SK-N-MC (cell line): ENCODE measurements at regions not wholly inside any gene's neighbourhood (a gene's known extent, or its start where the extent isn't known, plus 50 kb on each side); places are given as distances from the start of the nearest gene placed in this dataset.

Experiments
- DNase-seq: peaks from one replicate; pipeline ENCODE4 v3.0.0-alpha.2; 2011; ENCODE audit warnings: low read depth, low spot score
- H3K27ac ChIP-seq: fragments of 200-600 bp; sonication (generic); 2 replicates; pipeline ENCODE4 v1.5.1; 2016; ENCODE audit warnings: mixed run types
- H3K36me3 ChIP-seq: fragments of 200-600 bp; sonication (generic); 2 replicates; pipeline ENCODE4 v1.6.1; 2017; ENCODE audit warnings: antibody characterized with exemption, low read length, mixed read lengths; ENCODE audit not compliant: insufficient read depth
- H3K4me3 ChIP-seq: fragments of 200-600 bp; sonication (generic); 2 replicates; pipeline ENCODE4 v1.5.1; 2016
- H3K9ac ChIP-seq: fragments of 200-600 bp; sonication (generic); 2 replicates; pipeline ENCODE4 v1.8.0; 2017; ENCODE audit warnings: mixed run types, mixed read lengths; ENCODE audit not compliant: insufficient read length
- H3K9me3 ChIP-seq: fragments of 200-600 bp; sonication (generic); 2 replicates; pipeline ENCODE4 v1.6.1; 2017; ENCODE audit warnings: low read depth, mild to moderate bottlenecking, antibody characterized with exemption, low read length, moderate library complexity, mixed read lengths
- EZH2 ChIP-seq: fragments of 200-600 bp; sonication (generic); IDR thresholded peaks from one replicate; pipeline ENCODE4 v1.6.1; 2017; ENCODE audit warnings: antibody characterized with exemption
- FOXP2 ChIP-seq: optimal IDR thresholded peaks from 2 replicates; pipeline ENCODE3; 2011; ENCODE audit warnings: mild to moderate bottlenecking, moderate library complexity; ENCODE audit not compliant: insufficient read depth; ENCODE audit errors: extremely low read length, control extremely low read depth
- POLR2AphosphoS5 ChIP-seq: IDR thresholded peaks from 2 replicates; pipeline ENCODE4 v1.6.1; 2012; ENCODE audit warnings: mild to moderate bottlenecking, low read depth, low read length, borderline replicate concordance

DNA sequence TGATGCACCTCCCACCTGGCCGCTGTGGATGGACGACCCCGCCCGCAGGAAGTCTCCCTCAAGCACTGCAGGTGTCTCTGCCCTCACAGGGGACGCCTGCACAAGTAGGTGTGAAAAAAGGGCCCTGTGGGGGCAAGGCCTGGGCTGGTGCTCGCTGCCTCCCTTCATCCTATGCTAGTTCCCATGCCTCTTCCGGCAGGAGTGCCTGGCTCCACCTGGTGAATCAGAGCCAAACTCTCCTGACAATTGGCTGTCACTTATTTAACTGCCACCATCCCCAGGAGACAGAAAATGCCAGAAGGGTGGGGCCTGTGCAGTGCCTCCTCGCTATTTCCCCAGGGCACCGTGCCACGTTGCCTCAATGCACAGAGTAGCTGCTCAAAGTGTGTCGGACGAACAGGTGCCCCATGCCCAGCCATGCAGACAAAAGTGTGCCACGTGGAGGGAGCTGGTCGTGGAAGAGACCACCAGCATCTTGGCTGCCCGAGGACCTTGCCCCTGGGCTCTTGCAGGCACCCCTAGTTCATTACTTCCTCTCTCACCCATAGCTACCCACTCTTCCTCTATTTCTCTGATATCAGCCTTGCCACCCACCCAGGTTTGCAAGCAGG lies 170.7 kb downstream of the SEC14L1 start:
- no peak overlapping the region for H3K4me3 ChIP-seq
- no peaks in the 10 kb centered on the region for H3K36me3 ChIP-seq
- TF ChIP-seq FOXP2 (no peak), EZH2 (no peak), POLR2AphosphoS5 (no peak)
- H3K9me3 ChIP-seq = no peaks in the 10 kb centered on the region
- H3K9ac ChIP-seq = no peak overlapping the region
- no peak overlapping the region for H3K27ac ChIP-seq
- no peak for DNase-seq

- H3K4me3 ChIP-seq = no peak overlapping the region
- H3K9ac ChIP-seq = no peak overlapping the region
- TF ChIP-seq EZH2 (no peak), FOXP2 (no peak), POLR2AphosphoS5 (no peak)
- H3K27ac ChIP-seq = no peak overlapping the region
- no peaks in the 10 kb centered on the region for H3K36me3 ChIP-seq
- H3K9me3 ChIP-seq = no peaks in the 10 kb centered on the region
- no peak for DNase-seq
Measured at GRCh38 chr17:77312061-77312701, 171.4 kb downstream of the SEC14L1 start.

DNA sequence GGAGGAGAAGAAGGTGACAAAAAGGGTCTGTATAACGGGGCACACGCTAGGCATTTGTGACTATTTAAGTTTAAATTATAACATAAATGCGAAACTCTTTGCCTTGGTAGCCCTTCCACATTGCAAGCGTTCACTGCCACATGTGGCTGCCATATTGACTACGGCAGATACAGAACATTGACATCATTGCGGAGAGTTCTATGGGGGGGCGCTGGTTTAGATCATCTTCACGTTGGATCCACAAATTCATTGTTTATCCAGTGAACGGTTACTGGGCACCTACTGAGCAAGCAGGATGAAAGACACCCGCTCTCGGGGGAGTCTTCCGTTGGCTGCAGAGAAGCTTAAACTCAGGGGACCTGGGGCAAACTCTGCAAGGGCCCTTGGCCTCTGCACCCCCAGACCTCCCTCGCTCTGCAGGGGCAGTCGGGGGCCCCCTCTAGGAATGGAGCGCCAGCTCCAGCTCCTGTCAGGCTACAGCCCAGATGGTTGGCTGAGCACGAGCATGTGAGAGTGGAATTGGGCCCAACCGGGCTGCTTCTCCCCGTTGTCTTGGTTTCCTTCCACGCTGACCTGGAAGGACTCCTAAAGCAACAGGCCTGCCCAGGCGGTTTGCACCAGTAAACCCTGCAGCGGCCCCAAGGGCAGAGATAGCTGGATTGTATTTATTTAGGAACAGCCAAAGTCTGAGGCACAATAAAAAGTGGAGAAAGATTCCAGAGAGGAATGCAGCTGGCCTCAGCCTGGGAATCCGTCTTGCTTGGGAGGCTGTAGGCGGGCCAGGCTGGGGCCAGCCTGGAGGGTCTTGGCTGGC lies 172.2 kb downstream of the SEC14L1 start:
- Histone ChIP-seq H3K4me3 (no peak overlapping the region), H3K36me3 (no peaks in the 10 kb centered on the region), H3K9me3 (no peaks in the 10 kb centered on the region), H3K27ac (no peak overlapping the region), H3K9ac (no peak overlapping the region)
- no peak for DNase-seq
- TF ChIP-seq FOXP2 (no peak), EZH2 (no peak), POLR2AphosphoS5 (no peak)

GRCh38 chr17:77313831-77314230 lies 173.1 kb downstream of the SEC14L1 start:
- TF ChIP-seq POLR2AphosphoS5 = no peak
- TF ChIP-seq FOXP2 = no peak
- no peak for TF ChIP-seq EZH2
- no peak overlapping the region for H3K4me3 ChIP-seq

DNA sequence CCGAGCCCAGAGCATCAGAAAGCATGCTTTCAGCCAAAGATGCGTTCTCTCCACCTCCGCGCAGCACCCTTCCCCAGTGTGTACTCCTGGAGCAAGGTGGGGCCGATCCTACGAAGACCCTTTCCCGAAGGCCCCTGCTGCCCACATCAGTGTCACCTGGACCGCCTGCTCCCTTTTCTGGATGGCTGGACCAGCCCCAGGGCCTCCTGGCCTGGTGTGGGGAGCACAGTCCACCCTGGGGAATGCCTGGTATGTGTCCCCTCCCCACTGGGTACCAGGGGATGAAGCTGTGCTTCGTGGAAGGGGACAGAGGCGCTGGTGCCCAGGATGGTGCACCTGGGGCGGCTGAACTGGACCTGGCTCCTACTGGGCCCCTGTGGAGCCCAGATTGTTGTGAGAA lies 173.8 kb downstream of the SEC14L1 start:
- H3K27ac ChIP-seq = no peak overlapping the region
- no peak overlapping the region for H3K9ac ChIP-seq
- no peak overlapping the region for H3K4me3 ChIP-seq
- DNase-seq = no peak
- H3K36me3 ChIP-seq = no peaks in the 10 kb centered on the region
- TF ChIP-seq EZH2 (no peak), FOXP2 (no peak)
- H3K9me3 ChIP-seq = no peaks in the 10 kb centered on the region

More at GRCh38 chr17:77313831-77314230, 173.1 kb downstream of the SEC14L1 start:
- Histone ChIP-seq H3K9ac (no peak overlapping the region), H3K36me3 (no peaks in the 10 kb centered on the region), H3K27ac (no peak overlapping the region), H3K9me3 (no peaks in the 10 kb centered on the region)
- no peak for DNase-seq

DNA sequence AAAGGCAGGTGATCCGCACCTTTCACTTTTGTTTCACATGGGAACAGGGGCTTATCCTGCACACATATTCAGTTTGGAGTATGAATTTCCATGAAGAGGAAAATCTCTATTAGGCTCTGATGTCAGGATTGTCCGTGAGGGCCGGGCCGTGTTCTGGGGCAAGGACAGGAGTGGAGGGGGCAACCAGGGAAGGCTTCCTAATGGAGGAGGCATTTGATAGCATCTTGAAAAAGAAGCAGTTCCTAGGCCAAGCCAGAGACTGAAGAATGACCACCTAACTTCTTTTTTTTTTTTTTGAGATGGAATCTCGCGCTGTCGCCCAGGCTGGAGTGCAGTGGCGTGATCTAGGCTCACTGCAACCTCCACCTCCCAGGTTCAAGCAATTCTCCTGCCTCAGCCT lies 174.2 kb downstream of the SEC14L1 start:
- H3K27ac ChIP-seq = no peak overlapping the region
- TF ChIP-seq POLR2AphosphoS5 = no peak
- TF ChIP-seq EZH2 = no peak
- TF ChIP-seq FOXP2 = no peak
- no peak for DNase-seq
- H3K9me3 ChIP-seq = no peaks in the 10 kb centered on the region
- no peaks in the 10 kb centered on the region for H3K36me3 ChIP-seq
- no peak overlapping the region for H3K9ac ChIP-seq
- H3K4me3 ChIP-seq = no peak overlapping the region

DNA sequence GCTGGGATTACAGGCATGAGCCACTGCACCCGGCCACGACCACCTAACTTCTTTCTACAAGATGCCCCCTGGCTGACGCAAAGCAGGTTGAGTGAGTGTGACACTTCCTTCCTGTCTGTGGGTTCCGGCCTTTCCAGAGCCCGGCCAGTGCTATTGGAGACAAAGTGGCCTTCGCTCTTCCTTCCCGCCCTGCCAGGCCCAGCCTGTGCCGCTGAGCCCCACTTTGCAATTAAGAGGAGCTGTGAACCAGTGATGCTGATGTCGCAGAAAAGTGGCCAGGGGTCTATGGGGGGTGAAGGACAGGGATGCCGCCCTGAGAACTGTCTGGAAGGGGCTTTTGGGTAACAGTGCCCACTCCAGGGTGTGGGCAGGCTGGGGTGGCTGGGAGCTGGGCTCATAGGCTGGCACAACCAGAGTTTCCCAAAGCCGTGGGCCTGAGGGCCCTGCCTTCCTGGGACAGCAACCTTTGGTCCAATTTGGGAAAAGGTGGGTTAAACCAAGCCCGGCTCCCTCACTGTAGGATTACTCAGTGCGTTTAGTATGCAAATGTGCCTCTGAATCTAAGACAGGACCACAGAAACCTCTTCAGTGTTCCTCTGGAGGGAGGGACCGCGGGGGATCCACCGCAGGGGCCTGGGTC lies 174.9 kb downstream of the SEC14L1 start:
- TF ChIP-seq POLR2AphosphoS5 (no peak), EZH2 (no peak), FOXP2 (no peak)
- H3K36me3 ChIP-seq = no peaks in the 10 kb centered on the region
- no peaks in the 10 kb centered on the region for H3K9me3 ChIP-seq
- no peak for DNase-seq
- H3K9ac ChIP-seq = no peak overlapping the region
- no peak overlapping the region for H3K4me3 ChIP-seq
- H3K27ac ChIP-seq = no peak overlapping the region

GRCh38 chr17:77316191-77316641 lies 175.4 kb downstream of the SEC14L1 start:
- H3K27ac ChIP-seq = no peak overlapping the region

More at GRCh38 chr17:77316191-77316641, 175.4 kb downstream of the SEC14L1 start:
- Histone ChIP-seq H3K9ac (no peak overlapping the region), H3K36me3 (no peaks in the 10 kb centered on the region), H3K9me3 (no peaks in the 10 kb centered on the region), H3K4me3 (no peak overlapping the region)
- DNase-seq = no peak
- TF ChIP-seq FOXP2 (no peak), EZH2 (no peak), POLR2AphosphoS5 (no peak)
